AG09319 (cell line): ENCODE measurements at regions not wholly inside any gene's neighbourhood (a gene's known extent, or its start where the extent isn't known, plus 50 kb on each side); places are given as distances from the start of the nearest gene placed in this dataset.

Experiments used
- DNase-seq: peaks from one replicate; pipeline ENCODE4 v3.0.0-alpha.2; 2010; ENCODE audit warnings: low read depth; ENCODE audit errors: extremely low read depth
- TF ChIP-seq, protein P1 (sequence below): IDR thresholded peaks from 2 replicates; pipeline ENCODE4 v1.5.1; 2011; ENCODE audit warnings: low read depth, mild to moderate bottlenecking, inconsistent platforms, low read length, moderate library complexity

DNA sequence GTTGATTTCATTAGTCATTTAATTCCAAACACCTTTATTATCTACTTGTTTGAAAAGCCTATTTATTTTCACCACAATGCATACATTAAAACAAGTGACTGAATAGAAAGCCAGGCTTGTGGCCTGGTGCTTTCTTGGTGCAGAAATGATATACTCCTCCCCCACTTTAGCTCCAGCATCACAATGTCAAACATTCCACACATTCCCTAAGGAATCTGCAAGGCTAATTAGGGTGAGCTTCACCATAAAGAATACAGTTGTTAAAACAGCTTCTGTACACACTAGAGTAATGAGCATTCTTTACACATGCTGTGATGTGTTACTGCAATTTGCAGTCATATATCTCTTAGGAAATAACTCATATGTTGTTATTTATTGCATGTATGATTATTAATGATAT, 705.7 kb downstream of the CETN3 start:
- TF ChIP-seq, protein P1, sequence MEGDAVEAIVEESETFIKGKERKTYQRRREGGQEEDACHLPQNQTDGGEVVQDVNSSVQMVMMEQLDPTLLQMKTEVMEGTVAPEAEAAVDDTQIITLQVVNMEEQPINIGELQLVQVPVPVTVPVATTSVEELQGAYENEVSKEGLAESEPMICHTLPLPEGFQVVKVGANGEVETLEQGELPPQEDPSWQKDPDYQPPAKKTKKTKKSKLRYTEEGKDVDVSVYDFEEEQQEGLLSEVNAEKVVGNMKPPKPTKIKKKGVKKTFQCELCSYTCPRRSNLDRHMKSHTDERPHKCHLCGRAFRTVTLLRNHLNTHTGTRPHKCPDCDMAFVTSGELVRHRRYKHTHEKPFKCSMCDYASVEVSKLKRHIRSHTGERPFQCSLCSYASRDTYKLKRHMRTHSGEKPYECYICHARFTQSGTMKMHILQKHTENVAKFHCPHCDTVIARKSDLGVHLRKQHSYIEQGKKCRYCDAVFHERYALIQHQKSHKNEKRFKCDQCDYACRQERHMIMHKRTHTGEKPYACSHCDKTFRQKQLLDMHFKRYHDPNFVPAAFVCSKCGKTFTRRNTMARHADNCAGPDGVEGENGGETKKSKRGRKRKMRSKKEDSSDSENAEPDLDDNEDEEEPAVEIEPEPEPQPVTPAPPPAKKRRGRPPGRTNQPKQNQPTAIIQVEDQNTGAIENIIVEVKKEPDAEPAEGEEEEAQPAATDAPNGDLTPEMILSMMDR, result no peak
- DNase-seq, result no peak

DNA sequence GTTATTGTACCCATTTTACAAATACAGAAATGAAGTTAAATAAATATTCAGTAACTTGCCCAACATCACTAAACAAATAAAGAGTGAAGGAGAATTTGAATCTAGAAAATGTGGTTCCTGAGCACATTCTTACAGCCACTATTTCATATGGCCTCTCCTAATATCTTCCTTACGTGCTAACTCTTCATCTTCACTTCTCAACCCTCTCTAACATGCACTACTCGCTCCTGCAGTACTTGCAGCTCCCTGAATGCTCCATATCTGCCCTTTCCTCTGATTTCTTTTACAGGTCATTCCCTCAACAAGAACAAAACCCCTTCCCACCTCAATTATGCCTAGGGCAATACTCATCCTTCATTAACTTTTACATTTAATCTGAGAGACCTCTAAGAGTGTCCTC, 711.5 kb downstream of the CETN3 start:
- no peak for DNase-seq
- TF ChIP-seq, protein P1, result no peak

DNA sequence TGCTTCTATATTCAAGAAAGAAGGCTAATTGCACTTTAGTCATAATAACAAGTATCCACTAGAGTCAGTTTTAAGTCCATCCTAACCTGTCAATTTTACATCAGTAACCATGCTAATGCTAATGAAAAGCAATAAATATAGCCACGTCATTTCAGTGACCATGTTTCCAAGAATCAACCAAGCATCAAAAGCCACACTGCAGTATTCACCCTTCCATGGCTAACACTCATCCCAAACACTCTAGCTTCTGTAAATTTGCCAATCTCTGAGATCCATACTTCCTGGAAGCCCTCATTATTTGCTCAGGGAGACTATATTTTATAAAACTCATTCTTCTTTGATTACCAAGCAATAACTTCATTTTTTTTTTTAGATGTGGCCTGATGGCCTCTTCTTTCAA, 712.0 kb downstream of the CETN3 start:
- TF ChIP-seq, protein P1, result no peak
- no peak for DNase-seq

DNA sequence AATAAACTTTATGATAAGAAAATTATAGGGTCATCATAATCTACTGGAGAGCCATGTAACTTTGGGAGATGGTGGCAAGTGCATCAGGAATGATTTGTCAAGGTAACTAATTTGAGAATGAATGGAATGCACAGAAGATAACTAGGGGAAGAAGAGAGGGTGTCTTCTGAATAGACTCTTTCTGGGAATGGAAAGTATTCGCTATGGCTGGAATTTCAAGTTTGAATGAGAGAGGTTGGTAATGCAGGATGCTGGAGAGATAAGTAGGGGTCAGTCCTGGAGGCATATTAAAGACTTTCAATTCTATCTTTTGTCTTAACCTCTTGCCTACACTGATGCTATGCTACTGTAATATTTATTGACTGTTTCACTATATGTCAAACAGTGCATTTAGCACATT, 714.2 kb downstream of the CETN3 start:
- DNase-seq, result no peak
- TF ChIP-seq, protein P1, result no peak

DNA sequence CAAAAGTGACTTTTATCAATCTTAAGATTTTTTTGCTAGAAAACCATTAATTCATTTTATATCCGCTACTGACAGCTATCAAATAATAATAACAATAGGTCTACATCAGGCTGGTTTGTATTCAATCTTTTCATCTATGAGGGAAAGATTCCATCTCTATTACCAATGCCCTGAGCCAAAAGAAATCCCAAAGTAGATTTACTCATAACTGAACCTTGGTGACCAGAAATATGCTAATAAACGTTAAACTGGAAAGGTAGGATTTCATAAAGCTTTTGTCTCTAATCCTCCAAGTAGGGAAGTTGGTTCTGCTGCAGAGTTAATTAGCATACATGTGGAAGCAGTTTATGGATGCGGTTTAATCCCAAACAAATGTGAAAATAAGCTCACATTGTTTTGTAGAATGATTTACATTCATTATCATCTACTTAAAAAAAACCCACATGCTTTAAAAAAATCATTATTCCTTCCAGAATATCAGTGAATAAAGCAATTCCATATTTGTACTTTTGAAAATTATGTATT, 715.5 kb downstream of the CETN3 start:
- DNase-seq, result no peak
- TF ChIP-seq, protein P1, result no peak

DNA sequence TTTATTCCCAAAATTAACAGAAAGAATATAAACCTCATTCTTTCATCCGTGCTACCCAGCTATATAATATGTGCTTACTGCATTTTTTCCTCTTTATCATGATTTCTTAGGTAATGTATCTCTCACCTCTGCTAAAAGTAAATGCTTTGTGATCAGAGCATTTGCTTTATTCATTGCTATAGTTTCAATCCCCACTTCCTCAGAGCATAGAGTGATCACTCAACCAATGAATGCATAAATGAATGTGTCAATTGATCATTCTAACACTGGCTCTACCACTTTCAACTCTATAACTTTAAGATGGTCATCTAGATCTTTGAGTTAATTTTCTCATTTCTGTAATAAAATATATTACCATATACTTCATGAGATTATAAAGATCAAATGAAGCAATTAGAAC, 719.2 kb downstream of the CETN3 start:
- TF ChIP-seq, protein P1, result no peak
- no peak for DNase-seq

DNA sequence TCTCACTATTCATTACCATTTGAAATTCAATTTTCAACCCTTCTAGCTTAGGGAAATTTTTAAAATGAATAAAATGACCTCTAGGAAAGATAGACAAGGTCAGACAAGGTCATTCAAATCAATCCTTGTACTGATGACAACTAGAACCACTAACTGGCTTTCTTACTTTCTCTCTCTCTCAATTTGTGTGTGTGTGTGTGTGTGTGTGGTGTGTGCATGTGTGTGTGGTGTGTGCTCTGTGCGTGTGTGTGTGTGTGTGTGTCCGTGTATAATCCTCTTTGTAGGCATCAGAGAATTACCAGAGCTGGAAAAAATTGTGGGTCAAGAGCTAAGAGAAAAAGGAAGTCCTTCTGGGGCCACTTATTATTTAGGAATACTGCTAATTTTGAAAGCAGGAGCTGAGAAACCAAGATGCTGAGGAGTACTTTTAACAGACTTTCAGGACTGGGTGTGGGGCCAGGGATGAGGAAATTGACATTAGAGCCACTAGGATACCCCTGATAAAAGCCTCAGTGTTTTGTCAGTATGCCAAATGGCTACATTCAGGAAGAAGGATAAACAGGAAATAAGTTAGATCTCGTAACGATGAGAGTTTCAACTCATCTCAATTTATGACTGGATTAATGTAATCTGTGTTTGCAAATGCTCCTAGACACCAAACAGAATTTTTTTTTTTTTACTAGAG, 723.3 kb downstream of the CETN3 start:
- DNase-seq, result no peak
- TF ChIP-seq, protein P1, result no peak
